ENCODE measurements at regions not wholly inside any gene's neighbourhood (a gene's known extent, or its start where the extent isn't known, plus 50 kb on each side); places are given as distances from the start of the nearest gene placed in this dataset.

- DNase-seq, result no peak
Measured at GRCh38 chr2:2950403-2950952, 427.1 kb downstream of the EIPR1 start.

GRCh38 chr2:2947406-2947805 lies 430.2 kb downstream of the EIPR1 start:
- H3K4me3 ChIP-seq (ENCODE audit: control extremely low read depth in 1 of 5, extremely low read depth in 1 of 5, insufficient read depth in 1 of 5, low read depth in 2 of 5, low read length in 4 of 5), result no peak overlapping the region
- no peak for ATAC-seq (ENCODE audit: low read depth)

More at GRCh38 chr2:2950403-2950952, 427.1 kb downstream of the EIPR1 start:
- Histone ChIP-seq H2AFZ (ENCODE audit: insufficient read depth, low read depth, low read length, poor library complexity, severe bottlenecking) (no peak overlapping the region), H3K79me2 (ENCODE audit: control insufficient read depth, insufficient read depth, low read length) (no peaks in the 10 kb centered on the region), H3K4me3 (ENCODE audit: control extremely low read depth in 1 of 5, extremely low read depth in 1 of 5, insufficient read depth in 1 of 5, low read depth in 2 of 5, low read length in 4 of 5) (no peak overlapping the region), H3K9ac (ENCODE audit: low read length) (no peak overlapping the region), H3K27me3 (replicated peaks in 1 of 4; ENCODE audit: control extremely low read depth in 1 of 4, control insufficient read depth in 3 of 4, insufficient read depth in 4 of 4, low read length in 3 of 4) (no peaks in the 10 kb centered on the region), H3K9me3 (ENCODE audit: control extremely low read depth in 1 of 3, control insufficient read depth in 2 of 3, insufficient read depth in 1 of 3, low read length in 2 of 3) (peaks cover 0 to 7% (median 0%) of the 10 kb centered on the region in 3 donors), H4K20me1 (ENCODE audit: control insufficient read depth, insufficient read depth, low read length, poor library complexity, severe bottlenecking) (no peaks in the 10 kb centered on the region), H3K27ac (ENCODE audit: low read length in 2 of 2) (no peak overlapping the region), H3K4me2 (replicated peaks; ENCODE audit: low read depth, low read length, poor library complexity, severe bottlenecking) (no peak overlapping the region), H3K36me3 (replicated peaks in 1 of 2; ENCODE audit: control extremely low read depth in 1 of 2, control insufficient read depth in 1 of 2, extremely low read depth in 1 of 2, insufficient read depth in 2 of 2, low read length in 1 of 2) (no peaks in the 10 kb centered on the region), H3K4me1 (ENCODE audit: control insufficient read depth in 2 of 2, insufficient read depth in 2 of 2, low read length in 2 of 2) (no peaks in the 10 kb centered on the region)
- Mint-ChIP-seq H3K27me3 (no peaks in the 10 kb centered on the region), H3K27ac (no peak overlapping the region), H3K4me3 (no peak overlapping the region), H3K4me1 (no peaks in the 10 kb centered on the region), H3K9me3 (ENCODE audit: insufficient read depth) (peaks cover under 1% of the 10 kb centered on the region)
- intact Hi-C loops (cut with micrococcal nuclease), result no loop called here
- TF ChIP-seq EZH2 (IDR thresholded peaks at IDR 0.05; ENCODE audit: borderline replicate concordance, insufficient read depth, low read depth, low read length, poor library complexity, severe bottlenecking) (no peak), CTCF (IDR thresholded peaks at IDR 0.05) (no peak)
- 84% methylated on average over 10 of the region's 11 CpGs for WGBS (ENCODE audit: insufficient coverage)
- POLR2A ChIA-PET, result no interaction called here
- CTCF ChIA-PET, result no interaction called here
- ATAC-seq (ENCODE audit: low read depth), result no peak

More at GRCh38 chr2:2947406-2947805, 430.2 kb downstream of the EIPR1 start:
- Mint-ChIP-seq H3K4me1 (no peaks in the 10 kb centered on the region), H3K9me3 (ENCODE audit: insufficient read depth) (peaks cover 5% of the 10 kb centered on the region), H3K27me3 (no peaks in the 10 kb centered on the region), H3K4me3 (no peak overlapping the region), H3K27ac (no peak overlapping the region)
- no peaks in the 10 kb centered on the region for H4K20me1 ChIP-seq (ENCODE audit: control insufficient read depth, insufficient read depth, low read length, poor library complexity, severe bottlenecking)
- peaks cover 0 to 10% (median 0%) of the 10 kb centered on the region in 3 donors for H3K9me3 ChIP-seq (ENCODE audit: control extremely low read depth in 1 of 3, control insufficient read depth in 2 of 3, insufficient read depth in 1 of 3, low read length in 2 of 3)
- TF ChIP-seq CTCF (IDR thresholded peaks at IDR 0.05), result no peak
- TF ChIP-seq EZH2 (IDR thresholded peaks at IDR 0.05; ENCODE audit: borderline replicate concordance, insufficient read depth, low read depth, low read length, poor library complexity, severe bottlenecking), result no peak
- no peak overlapping the region for H3K4me2 ChIP-seq (replicated peaks; ENCODE audit: low read depth, low read length, poor library complexity, severe bottlenecking)
- POLR2A ChIA-PET, result no interaction called here
- H3K27ac ChIP-seq (ENCODE audit: low read length in 2 of 2), result no peak overlapping the region
- no peaks in the 10 kb centered on the region for H3K27me3 ChIP-seq (replicated peaks in 1 of 4; ENCODE audit: control extremely low read depth in 1 of 4, control insufficient read depth in 3 of 4, insufficient read depth in 4 of 4, low read length in 3 of 4)
- H3K79me2 ChIP-seq (ENCODE audit: control insufficient read depth, insufficient read depth, low read length), result no peaks in the 10 kb centered on the region
- no peaks in the 10 kb centered on the region for H3K4me1 ChIP-seq (ENCODE audit: control insufficient read depth in 2 of 2, insufficient read depth in 2 of 2, low read length in 2 of 2)
- CTCF ChIA-PET, result no interaction called here
- no peak for DNase-seq
- H3K36me3 ChIP-seq (replicated peaks in 1 of 2; ENCODE audit: control extremely low read depth in 1 of 2, control insufficient read depth in 1 of 2, extremely low read depth in 1 of 2, insufficient read depth in 2 of 2, low read length in 1 of 2), result no peaks in the 10 kb centered on the region
- H2AFZ ChIP-seq (ENCODE audit: insufficient read depth, low read depth, low read length, poor library complexity, severe bottlenecking), result no peak overlapping the region
- intact Hi-C loops (cut with micrococcal nuclease), result no loop called here
- no peak overlapping the region for H3K9ac ChIP-seq (ENCODE audit: low read length)
